ENCODE measurements at regions not wholly inside any gene's neighbourhood (a gene's known extent, or its start where the extent isn't known, plus 50 kb on each side); places are given as distances from the start of the nearest gene placed in this dataset.

DNA sequence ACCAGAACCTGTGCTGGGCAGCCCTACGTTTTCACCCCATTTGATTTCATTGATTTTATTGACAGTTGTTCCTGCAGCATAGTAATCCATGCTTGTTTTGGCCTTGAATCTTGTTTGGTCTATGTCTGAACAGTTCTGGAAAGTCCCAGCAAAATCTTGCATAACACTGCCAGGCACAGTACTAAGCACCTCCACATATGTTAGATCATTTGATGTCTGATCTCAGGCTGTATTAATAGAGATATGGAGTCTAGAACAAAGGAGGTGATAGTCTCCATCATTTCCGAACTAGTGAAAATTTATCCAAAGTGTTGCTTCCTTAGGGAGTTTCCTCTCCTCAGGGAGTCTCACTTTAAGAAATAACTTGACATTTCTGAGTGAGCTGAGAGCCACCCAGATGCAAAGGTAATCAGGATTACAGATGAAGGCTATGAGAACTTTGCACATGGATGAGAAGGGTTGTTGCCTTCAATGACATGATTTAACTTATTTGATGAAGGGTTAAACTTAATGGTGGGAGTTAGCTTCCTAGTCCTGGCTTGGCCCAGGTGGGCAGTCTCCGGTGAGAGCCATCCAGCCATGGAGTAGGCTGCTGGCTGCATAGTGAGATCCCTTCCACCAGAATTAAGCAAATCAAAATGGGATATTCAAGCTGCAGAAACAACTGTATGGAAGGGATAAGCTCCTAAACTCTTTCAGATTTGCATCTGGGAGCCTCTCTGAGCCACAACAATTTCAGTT is 173.8 kb upstream of the MVB12B start:
- TF ChIP-seq POLR2A (IDR thresholded peaks at IDR 0.05) = no peak
- TF ChIP-seq CTCF (IDR thresholded peaks at IDR 0.05 in 4 of 5, conservative IDR thresholded peaks at IDR 0.05 in 1 of 5) = no peak
- H3K4me1 ChIP-seq = no peaks in the 10 kb centered on the region
- no peaks in the 10 kb centered on the region for H3K36me3 ChIP-seq
- ATAC-seq (no peak), DNase-seq (no peak)
- H3K27ac ChIP-seq = no peak overlapping the region
- peaks cover 6 to 16% (median 11%) of the 10 kb centered on the region in 3 donors for H3K27me3 ChIP-seq
- in situ Hi-C loops (cut with MboI; ENCODE audit: low sequenced_read_pairs in 4 of 4) = no loop called here
- H3K4me3 ChIP-seq = no peak overlapping the region
- intact Hi-C loops (cut with DNase I; ENCODE audit: low total_unique reads) = no loop called here
- H3K9me3 ChIP-seq = no peaks in the 10 kb centered on the region

DNA sequence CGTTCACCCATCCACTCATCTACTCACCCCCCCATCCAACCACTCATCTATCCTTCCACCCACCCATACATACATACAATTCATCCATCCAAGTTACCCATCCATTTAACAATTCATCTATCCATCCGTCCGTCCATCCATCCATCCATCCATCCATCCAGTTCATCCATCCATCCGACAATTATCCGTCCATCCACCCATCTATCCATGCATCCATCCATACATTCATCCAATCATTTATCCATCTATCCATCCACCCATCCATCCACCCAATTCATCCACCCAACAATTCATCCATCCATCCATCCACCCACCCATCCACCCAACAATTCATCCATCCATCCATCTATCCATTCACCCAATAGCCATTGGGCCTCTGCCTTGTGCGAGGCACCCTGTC is 173.2 kb upstream of the MVB12B start:
- DNase-seq (no peak), ATAC-seq (no peak)
- intact Hi-C loops (cut with DNase I; ENCODE audit: low total_unique reads) (no loop called here), in situ Hi-C loops (cut with MboI; ENCODE audit: low sequenced_read_pairs in 4 of 4) (no loop called here)
- H3K4me3 ChIP-seq = no peak overlapping the region
- H3K36me3 ChIP-seq = no peaks in the 10 kb centered on the region
- TF ChIP-seq CTCF (IDR thresholded peaks at IDR 0.05 in 4 of 5, conservative IDR thresholded peaks at IDR 0.05 in 1 of 5) (no peak), POLR2A (IDR thresholded peaks at IDR 0.05) (no peak)
- H3K9me3 ChIP-seq = no peaks in the 10 kb centered on the region
- H3K4me1 ChIP-seq = no peaks in the 10 kb centered on the region
- peaks cover 6 to 18% (median 8%) of the 10 kb centered on the region in 3 donors for H3K27me3 ChIP-seq
- H3K27ac ChIP-seq = no peak overlapping the region

DNA sequence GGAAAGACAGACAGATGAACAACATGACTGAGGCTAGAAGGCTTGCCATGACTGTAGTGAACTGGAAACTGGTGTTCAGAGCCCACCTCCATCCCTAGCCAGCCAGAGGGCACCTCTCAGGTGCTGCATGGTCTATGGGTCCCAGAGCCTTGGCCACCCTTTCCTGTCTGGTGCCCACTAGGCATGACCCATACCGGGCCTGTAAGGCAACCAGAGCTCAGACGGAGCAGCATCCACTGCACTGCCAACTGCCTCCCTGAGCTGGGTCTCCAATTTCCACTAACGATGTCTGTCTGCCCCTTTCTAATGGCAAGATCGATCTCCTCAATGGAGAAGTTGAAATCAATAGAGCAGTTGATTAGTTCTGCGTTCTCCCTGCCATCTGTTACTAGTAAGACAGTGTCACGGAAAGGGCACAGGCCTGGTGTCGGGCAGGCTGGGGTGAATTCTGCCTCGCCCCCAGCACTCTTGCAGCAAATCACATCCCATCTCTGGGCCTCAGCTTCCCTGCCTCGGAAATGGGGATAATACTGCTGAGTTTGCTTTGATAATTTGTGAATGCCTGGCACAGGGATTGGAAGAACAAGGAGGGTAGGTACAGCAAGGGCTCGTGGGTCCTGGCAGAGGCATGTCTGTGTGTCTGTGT is 172.3 kb upstream of the MVB12B start:
- in situ Hi-C loops (cut with MboI; ENCODE audit: low sequenced_read_pairs in 4 of 4) = no loop called here
- Histone ChIP-seq H3K27me3 (peaks cover 4 to 9% (median 6%) of the 10 kb centered on the region in 3 donors), H3K27ac (no peak overlapping the region), H3K36me3 (no peaks in the 10 kb centered on the region), H3K4me1 (no peaks in the 10 kb centered on the region), H3K4me3 (no peak overlapping the region), H3K9me3 (no peaks in the 10 kb centered on the region)
- no peak for DNase-seq
- intact Hi-C loops (cut with DNase I; ENCODE audit: low total_unique reads) = no loop called here
- no peak for ATAC-seq
- TF ChIP-seq POLR2A (IDR thresholded peaks at IDR 0.05) = no peak
- no peak for TF ChIP-seq CTCF (IDR thresholded peaks at IDR 0.05 in 4 of 5, conservative IDR thresholded peaks at IDR 0.05 in 1 of 5)

DNA sequence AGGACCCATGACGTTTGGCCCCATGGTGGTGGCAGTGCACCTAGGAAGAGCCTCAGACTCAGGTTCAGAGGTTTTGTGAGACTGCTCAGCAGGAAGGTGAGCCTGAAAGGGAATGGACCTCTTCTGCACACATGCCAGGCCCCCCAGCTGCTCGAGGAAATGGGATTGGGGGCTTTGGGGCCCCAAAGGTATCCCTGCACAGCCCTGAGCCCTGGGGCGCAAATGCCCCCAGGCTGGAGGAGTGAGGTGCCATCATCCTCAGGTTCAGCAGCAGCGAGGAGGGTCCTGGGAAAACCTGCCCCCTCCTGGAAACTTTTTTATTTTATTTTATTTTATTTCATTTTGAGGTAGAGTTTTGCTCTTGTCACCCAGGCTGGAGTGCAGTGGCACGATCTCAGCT is 171.8 kb upstream of the MVB12B start:
- in situ Hi-C loops (cut with MboI; ENCODE audit: low sequenced_read_pairs in 4 of 4) (no loop called here), intact Hi-C loops (cut with DNase I; ENCODE audit: low total_unique reads) (no loop called here)
- Histone ChIP-seq H3K4me3 (no peak overlapping the region), H3K27ac (no peak overlapping the region), H3K4me1 (no peaks in the 10 kb centered on the region), H3K9me3 (no peaks in the 10 kb centered on the region), H3K27me3 (peaks cover 4 to 6% (median 6%) of the 10 kb centered on the region in 3 donors), H3K36me3 (no peaks in the 10 kb centered on the region)
- ATAC-seq (no peak), DNase-seq (no peak)
- TF ChIP-seq POLR2A (IDR thresholded peaks at IDR 0.05) = no peak
- TF ChIP-seq CTCF (IDR thresholded peaks at IDR 0.05 in 4 of 5, conservative IDR thresholded peaks at IDR 0.05 in 1 of 5) = no peak

Measured in gastrocnemius medialis (tissue), 4 donors.